ENCODE measurements at regions not wholly inside any gene's neighbourhood (a gene's known extent, or its start where the extent isn't known, plus 50 kb on each side); places are given as distances from the start of the nearest gene placed in this dataset.

DNA sequence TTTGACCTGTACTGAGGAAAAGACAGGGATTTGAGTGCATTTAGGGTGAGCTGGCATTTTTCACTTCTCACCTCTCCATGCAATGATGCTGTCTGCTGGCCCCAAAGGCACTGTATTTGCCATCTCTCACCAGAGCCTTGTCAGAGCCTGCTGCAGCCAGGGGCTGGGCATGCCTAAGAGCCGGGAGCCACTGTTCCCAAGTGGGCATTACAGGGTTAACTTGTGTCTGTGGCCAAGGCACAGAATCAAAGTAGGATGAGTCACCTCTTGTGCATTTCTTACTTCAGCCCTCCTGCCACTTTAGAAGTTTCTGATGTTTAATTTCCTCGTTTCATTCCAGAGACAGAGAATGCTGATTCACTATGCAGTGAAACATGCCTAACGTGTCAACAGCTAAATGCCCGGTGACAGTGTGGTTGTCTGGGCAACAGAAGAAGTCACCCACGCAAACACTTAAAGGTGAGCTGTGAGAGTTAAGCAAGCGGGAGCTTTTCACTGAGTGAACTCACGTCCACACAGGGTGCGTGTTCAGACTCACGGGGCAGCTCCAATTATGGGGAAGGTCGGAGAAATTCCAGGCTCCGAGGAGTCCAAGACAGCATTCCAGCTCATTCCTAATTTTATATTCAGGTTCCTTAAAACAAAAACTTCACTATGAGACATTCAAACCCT, 57.1 kb upstream of the IGFBP3 start (continued):
- TF ChIP-seq, protein P1, sequence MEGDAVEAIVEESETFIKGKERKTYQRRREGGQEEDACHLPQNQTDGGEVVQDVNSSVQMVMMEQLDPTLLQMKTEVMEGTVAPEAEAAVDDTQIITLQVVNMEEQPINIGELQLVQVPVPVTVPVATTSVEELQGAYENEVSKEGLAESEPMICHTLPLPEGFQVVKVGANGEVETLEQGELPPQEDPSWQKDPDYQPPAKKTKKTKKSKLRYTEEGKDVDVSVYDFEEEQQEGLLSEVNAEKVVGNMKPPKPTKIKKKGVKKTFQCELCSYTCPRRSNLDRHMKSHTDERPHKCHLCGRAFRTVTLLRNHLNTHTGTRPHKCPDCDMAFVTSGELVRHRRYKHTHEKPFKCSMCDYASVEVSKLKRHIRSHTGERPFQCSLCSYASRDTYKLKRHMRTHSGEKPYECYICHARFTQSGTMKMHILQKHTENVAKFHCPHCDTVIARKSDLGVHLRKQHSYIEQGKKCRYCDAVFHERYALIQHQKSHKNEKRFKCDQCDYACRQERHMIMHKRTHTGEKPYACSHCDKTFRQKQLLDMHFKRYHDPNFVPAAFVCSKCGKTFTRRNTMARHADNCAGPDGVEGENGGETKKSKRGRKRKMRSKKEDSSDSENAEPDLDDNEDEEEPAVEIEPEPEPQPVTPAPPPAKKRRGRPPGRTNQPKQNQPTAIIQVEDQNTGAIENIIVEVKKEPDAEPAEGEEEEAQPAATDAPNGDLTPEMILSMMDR (IDR thresholded peaks at IDR 0.05 in 2 of 3, conservative IDR thresholded peaks at IDR 0.05 in 1 of 3; ENCODE audit: borderline replicate concordance in 1 of 3, insufficient read depth in 1 of 3, low read depth in 2 of 3, low read length in 2 of 3), result no peak
- peak; percentile 99 for TF ChIP-seq SIN3A (IDR thresholded peaks at IDR 0.05; ENCODE audit: low read depth)
- TF ChIP-seq, protein P2, sequence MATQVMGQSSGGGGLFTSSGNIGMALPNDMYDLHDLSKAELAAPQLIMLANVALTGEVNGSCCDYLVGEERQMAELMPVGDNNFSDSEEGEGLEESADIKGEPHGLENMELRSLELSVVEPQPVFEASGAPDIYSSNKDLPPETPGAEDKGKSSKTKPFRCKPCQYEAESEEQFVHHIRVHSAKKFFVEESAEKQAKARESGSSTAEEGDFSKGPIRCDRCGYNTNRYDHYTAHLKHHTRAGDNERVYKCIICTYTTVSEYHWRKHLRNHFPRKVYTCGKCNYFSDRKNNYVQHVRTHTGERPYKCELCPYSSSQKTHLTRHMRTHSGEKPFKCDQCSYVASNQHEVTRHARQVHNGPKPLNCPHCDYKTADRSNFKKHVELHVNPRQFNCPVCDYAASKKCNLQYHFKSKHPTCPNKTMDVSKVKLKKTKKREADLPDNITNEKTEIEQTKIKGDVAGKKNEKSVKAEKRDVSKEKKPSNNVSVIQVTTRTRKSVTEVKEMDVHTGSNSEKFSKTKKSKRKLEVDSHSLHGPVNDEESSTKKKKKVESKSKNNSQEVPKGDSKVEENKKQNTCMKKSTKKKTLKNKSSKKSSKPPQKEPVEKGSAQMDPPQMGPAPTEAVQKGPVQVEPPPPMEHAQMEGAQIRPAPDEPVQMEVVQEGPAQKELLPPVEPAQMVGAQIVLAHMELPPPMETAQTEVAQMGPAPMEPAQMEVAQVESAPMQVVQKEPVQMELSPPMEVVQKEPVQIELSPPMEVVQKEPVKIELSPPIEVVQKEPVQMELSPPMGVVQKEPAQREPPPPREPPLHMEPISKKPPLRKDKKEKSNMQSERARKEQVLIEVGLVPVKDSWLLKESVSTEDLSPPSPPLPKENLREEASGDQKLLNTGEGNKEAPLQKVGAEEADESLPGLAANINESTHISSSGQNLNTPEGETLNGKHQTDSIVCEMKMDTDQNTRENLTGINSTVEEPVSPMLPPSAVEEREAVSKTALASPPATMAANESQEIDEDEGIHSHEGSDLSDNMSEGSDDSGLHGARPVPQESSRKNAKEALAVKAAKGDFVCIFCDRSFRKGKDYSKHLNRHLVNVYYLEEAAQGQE (IDR thresholded peaks at IDR 0.05; ENCODE audit: low read depth), result no peak
- TF ChIP-seq, protein P3, sequence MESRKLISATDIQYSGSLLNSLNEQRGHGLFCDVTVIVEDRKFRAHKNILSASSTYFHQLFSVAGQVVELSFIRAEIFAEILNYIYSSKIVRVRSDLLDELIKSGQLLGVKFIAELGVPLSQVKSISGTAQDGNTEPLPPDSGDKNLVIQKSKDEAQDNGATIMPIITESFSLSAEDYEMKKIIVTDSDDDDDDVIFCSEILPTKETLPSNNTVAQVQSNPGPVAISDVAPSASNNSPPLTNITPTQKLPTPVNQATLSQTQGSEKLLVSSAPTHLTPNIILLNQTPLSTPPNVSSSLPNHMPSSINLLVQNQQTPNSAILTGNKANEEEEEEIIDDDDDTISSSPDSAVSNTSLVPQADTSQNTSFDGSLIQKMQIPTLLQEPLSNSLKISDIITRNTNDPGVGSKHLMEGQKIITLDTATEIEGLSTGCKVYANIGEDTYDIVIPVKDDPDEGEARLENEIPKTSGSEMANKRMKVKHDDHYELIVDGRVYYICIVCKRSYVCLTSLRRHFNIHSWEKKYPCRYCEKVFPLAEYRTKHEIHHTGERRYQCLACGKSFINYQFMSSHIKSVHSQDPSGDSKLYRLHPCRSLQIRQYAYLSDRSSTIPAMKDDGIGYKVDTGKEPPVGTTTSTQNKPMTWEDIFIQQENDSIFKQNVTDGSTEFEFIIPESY (IDR thresholded peaks at IDR 0.05; ENCODE audit: extremely low read depth, insufficient replicate concordance, low read length), result peak; percentile 33
